ENCODE measurements at regions not wholly inside any gene's neighbourhood (a gene's known extent, or its start where the extent isn't known, plus 50 kb on each side); places are given as distances from the start of the nearest gene placed in this dataset.

DNA sequence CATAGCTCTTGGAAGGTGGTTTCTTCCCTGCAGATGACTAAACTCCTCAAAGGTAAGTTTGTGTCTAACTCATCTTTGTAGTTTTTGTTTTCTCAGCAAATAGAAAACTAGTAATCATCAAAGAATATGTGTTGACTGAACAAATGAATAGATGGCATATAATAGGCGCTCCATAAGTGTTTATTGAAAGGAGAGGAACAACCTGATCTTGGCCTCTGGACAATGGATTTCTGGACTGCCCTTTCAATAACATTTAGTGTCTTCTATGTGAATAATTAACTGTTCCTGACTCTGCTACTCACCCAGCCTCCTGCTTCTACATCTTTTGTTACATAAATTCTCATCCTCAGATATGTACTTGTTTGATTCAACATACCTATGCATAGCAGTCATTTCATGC is 399.1 kb downstream of the PPP1R2C start:
- Histone ChIP-seq H3K9ac (ENCODE audit: low read length) (no peak overlapping the region), H3K4me2 (ENCODE audit: low read depth, low read length, poor library complexity, severe bottlenecking) (no peak overlapping the region), H3K9me3 (ENCODE audit: insufficient read depth, low read length) (no peaks in the 10 kb centered on the region), H3K27me3 (ENCODE audit: low read length) (no peaks in the 10 kb centered on the region), H3K27ac (ENCODE audit: low read depth, low read length) (no peak overlapping the region), H2AFZ (ENCODE audit: low read depth, low read length, severe bottlenecking) (no peak overlapping the region), H3K9me2 (replicated peaks; ENCODE audit: insufficient read depth, low read length) (no peaks in the 10 kb centered on the region), H3K79me2 (ENCODE audit: insufficient read depth, low read length) (no peaks in the 10 kb centered on the region), H3K36me3 (ENCODE audit: low read length) (no peaks in the 10 kb centered on the region), H4K20me1 (ENCODE audit: low read depth, low read length) (no peaks in the 10 kb centered on the region), H3F3A (ENCODE audit: insufficient read depth) (no peaks in the 10 kb centered on the region), H3K4me3 (ENCODE audit: insufficient read depth, low read length, poor library complexity, severe bottlenecking) (no peak overlapping the region)
- no peak for TF ChIP-seq EZH2phosphoT487 (conservative IDR thresholded peaks at IDR 0.05; ENCODE audit: low read length)
- TF ChIP-seq, protein P1, sequence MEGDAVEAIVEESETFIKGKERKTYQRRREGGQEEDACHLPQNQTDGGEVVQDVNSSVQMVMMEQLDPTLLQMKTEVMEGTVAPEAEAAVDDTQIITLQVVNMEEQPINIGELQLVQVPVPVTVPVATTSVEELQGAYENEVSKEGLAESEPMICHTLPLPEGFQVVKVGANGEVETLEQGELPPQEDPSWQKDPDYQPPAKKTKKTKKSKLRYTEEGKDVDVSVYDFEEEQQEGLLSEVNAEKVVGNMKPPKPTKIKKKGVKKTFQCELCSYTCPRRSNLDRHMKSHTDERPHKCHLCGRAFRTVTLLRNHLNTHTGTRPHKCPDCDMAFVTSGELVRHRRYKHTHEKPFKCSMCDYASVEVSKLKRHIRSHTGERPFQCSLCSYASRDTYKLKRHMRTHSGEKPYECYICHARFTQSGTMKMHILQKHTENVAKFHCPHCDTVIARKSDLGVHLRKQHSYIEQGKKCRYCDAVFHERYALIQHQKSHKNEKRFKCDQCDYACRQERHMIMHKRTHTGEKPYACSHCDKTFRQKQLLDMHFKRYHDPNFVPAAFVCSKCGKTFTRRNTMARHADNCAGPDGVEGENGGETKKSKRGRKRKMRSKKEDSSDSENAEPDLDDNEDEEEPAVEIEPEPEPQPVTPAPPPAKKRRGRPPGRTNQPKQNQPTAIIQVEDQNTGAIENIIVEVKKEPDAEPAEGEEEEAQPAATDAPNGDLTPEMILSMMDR (IDR thresholded peaks at IDR 0.05; ENCODE audit: insufficient read depth, low read length, poor library complexity, severe bottlenecking), result no peak

GRCh38 chrX:42375086-42375485 is 402.9 kb downstream of the PPP1R2C start:
- no peak for TF ChIP-seq EZH2phosphoT487 (conservative IDR thresholded peaks at IDR 0.05; ENCODE audit: low read length)
- TF ChIP-seq, protein P1 (IDR thresholded peaks at IDR 0.05; ENCODE audit: insufficient read depth, low read length, poor library complexity, severe bottlenecking), result no peak
- Histone ChIP-seq H3K4me3 (ENCODE audit: insufficient read depth, low read length, poor library complexity, severe bottlenecking) (no peak overlapping the region), H4K20me1 (ENCODE audit: low read depth, low read length) (no peaks in the 10 kb centered on the region), H3K27ac (ENCODE audit: low read depth, low read length) (no peak overlapping the region), H2AFZ (ENCODE audit: low read depth, low read length, severe bottlenecking) (no peak overlapping the region), H3K9me3 (ENCODE audit: insufficient read depth, low read length) (no peaks in the 10 kb centered on the region), H3K36me3 (ENCODE audit: low read length) (no peaks in the 10 kb centered on the region), H3K4me2 (ENCODE audit: low read depth, low read length, poor library complexity, severe bottlenecking) (no peak overlapping the region), H3F3A (ENCODE audit: insufficient read depth) (no peaks in the 10 kb centered on the region), H3K9ac (ENCODE audit: low read length) (no peak overlapping the region), H3K9me2 (replicated peaks; ENCODE audit: insufficient read depth, low read length) (no peaks in the 10 kb centered on the region), H3K27me3 (ENCODE audit: low read length) (no peaks in the 10 kb centered on the region), H3K79me2 (ENCODE audit: insufficient read depth, low read length) (no peaks in the 10 kb centered on the region)

- Histone ChIP-seq H4K20me1 (ENCODE audit: low read depth, low read length) (no peaks in the 10 kb centered on the region), H3K27me3 (ENCODE audit: low read length) (no peaks in the 10 kb centered on the region), H3K9me3 (ENCODE audit: insufficient read depth, low read length) (no peaks in the 10 kb centered on the region), H3K36me3 (ENCODE audit: low read length) (no peaks in the 10 kb centered on the region), H2AFZ (ENCODE audit: low read depth, low read length, severe bottlenecking) (no peak overlapping the region), H3K9ac (ENCODE audit: low read length) (no peak overlapping the region), H3K4me2 (ENCODE audit: low read depth, low read length, poor library complexity, severe bottlenecking) (no peak overlapping the region), H3K27ac (ENCODE audit: low read depth, low read length) (no peak overlapping the region), H3K79me2 (ENCODE audit: insufficient read depth, low read length) (no peaks in the 10 kb centered on the region), H3K4me3 (ENCODE audit: insufficient read depth, low read length, poor library complexity, severe bottlenecking) (no peak overlapping the region), H3K9me2 (replicated peaks; ENCODE audit: insufficient read depth, low read length) (no peaks in the 10 kb centered on the region), H3F3A (ENCODE audit: insufficient read depth) (no peaks in the 10 kb centered on the region)
- no peak for TF ChIP-seq EZH2phosphoT487 (conservative IDR thresholded peaks at IDR 0.05; ENCODE audit: low read length)
- TF ChIP-seq, protein P1 (IDR thresholded peaks at IDR 0.05; ENCODE audit: insufficient read depth, low read length, poor library complexity, severe bottlenecking), result no peak
Observed at GRCh38 chrX:42366181-42366580, 411.8 kb downstream of the PPP1R2C start.

All from SU-DHL-6 (cell line).